CD8-positive, alpha-beta memory T cell (primary cell): ENCODE measurements at regions not wholly inside any gene's neighbourhood (a gene's known extent, or its start where the extent isn't known, plus 50 kb on each side); places are given as distances from the start of the nearest gene placed in this dataset.

Source experiments
- CTCF ChIA-PET: fragments of 350-600 bp; sonication (Branson Sonifier 250); formaldehyde crosslinking; loops from one replicate; lab custom pipeline; 2021; ENCODE audit warnings: antibody characterized with exemption; lab: Charles Lee
- POLR2A ChIA-PET: fragments of 350-600 bp; sonication (Branson Sonifier 250); formaldehyde crosslinking; loops from one replicate; lab custom pipeline; 2021; ENCODE audit warnings: antibody characterized with exemption; lab: Charles Lee
- DNase-seq, 5 donors: peaks; one replicate each; pipeline versions ENCODE4 v3.0.0 to v3.0.0-alpha.2; 2020 to 2022; ENCODE audit warnings: mixed read lengths in 1 of 5
- H3K27ac ChIP-seq: one replicate; pipeline ENCODE4 v1.7.0; 2013; ENCODE audit warnings: low read depth, mild to moderate bottlenecking, low read length, moderate library complexity
- H3K27me3 ChIP-seq: 2 replicates; pipeline ENCODE4 v1.7.0; 2013; ENCODE audit warnings: low read length, mild to moderate bottlenecking; ENCODE audit not compliant: insufficient read depth, poor library complexity, severe bottlenecking
- H3K36me3 ChIP-seq: 2 replicates; pipeline ENCODE4 v1.7.0; 2013; ENCODE audit warnings: mild to moderate bottlenecking, low read length, moderate library complexity; ENCODE audit not compliant: insufficient read depth
- H3K4me1 ChIP-seq: 2 replicates; pipeline ENCODE4 v1.7.0; 2013; ENCODE audit warnings: mild to moderate bottlenecking, low read length, moderate library complexity; ENCODE audit not compliant: insufficient read depth
- H3K4me3 ChIP-seq: 2 replicates; pipeline ENCODE4 v1.7.0; 2013; ENCODE audit warnings: mild to moderate bottlenecking, low read length
- H3K9me3 ChIP-seq: 2 replicates; pipeline ENCODE4 v1.7.0; 2013; ENCODE audit warnings: mild to moderate bottlenecking, low read length
- H3K27ac Mint-ChIP-seq, 8 donors: one replicate each; pipeline ENCODE4 v1.8.0; 2020 to 2021; ENCODE audit warnings: mixed read lengths in 8 of 8, mild to moderate bottlenecking in 6 of 8, inconsistent platforms in 3 of 8, moderate library complexity in 3 of 8
- H3K27me3 Mint-ChIP-seq, 2 donors: one replicate each; pipeline ENCODE4 v1.8.0; 2020 to 2021; ENCODE audit warnings: mixed read lengths in 2 of 2, mild to moderate bottlenecking in 1 of 2, moderate library complexity in 1 of 2
- H3K36me3 Mint-ChIP-seq, 3 donors: one replicate each; pipeline ENCODE4 v1.8.0; 2020 to 2021; ENCODE audit warnings: mixed read lengths in 3 of 3, inconsistent platforms in 1 of 3, mild to moderate bottlenecking in 1 of 3
- H3K4me1 Mint-ChIP-seq, 3 donors: one replicate each; pipeline ENCODE4 v1.8.0; 2020 to 2021; ENCODE audit warnings: mixed read lengths in 3 of 3, inconsistent platforms in 1 of 3, mild to moderate bottlenecking in 1 of 3
- H3K4me3 Mint-ChIP-seq, 7 donors: one replicate each; pipeline ENCODE4 v1.8.0; 2020 to 2021; ENCODE audit warnings: mixed read lengths in 7 of 7, mild to moderate bottlenecking in 6 of 7, moderate library complexity in 4 of 7, inconsistent platforms in 2 of 7
- H3K9me3 Mint-ChIP-seq, 5 donors: one replicate each; pipeline ENCODE4 v1.8.0; 2020 to 2022; ENCODE audit warnings: mixed read lengths in 5 of 5, mild to moderate bottlenecking in 3 of 5, moderate library complexity in 2 of 5, inconsistent platforms in 1 of 5

DNA sequence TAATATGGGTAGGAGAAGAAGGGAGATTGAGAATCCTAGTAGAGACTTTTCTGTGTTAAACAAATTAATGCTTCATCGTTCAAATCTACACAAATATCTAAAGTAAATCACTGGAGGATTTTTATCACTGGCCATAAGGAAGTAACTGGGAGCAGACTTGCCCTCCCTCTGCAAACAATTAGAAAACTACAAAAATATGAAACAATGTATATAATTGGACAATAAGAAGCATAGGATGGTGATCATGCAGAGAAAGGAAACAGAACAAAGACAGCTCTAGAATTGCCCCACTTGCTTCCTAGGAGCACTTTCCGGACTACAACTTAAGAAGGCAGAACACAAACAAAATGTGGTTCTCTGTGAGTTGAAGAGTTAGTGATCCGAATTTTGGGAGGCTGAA lies 452.7 kb upstream of the KLHL29 start:
- POLR2A ChIA-PET: no interaction called here
- no peak overlapping the region for H3K27ac Mint-ChIP-seq
- no peaks in the 10 kb centered on the region for H3K9me3 ChIP-seq

DNA sequence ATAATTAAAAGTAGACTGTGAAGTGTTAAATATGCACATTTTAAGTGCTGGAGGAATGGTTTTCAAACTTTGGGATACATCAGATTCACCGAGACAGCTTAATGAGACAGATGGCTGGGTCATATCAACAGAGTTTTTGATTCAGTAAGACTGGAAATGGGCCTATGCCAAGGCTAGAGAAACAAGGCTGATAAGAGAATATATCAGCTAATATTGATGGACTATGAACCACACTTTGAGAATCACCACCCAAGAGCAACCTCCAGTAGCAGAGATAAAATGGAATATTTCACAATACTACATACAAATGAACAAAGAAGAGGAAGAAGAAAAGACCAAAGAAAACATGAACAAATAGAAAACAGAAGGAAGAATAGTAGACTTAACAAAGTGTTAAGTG lies 450.2 kb upstream of the KLHL29 start:
- H3K27ac ChIP-seq: no peak overlapping the region
- DNase-seq: no peak
- no peaks in the 10 kb centered on the region for H3K27me3 ChIP-seq
- ChIA-PET CTCF (interaction anchor here (2.0 kb wide), 1 partner anchor 10 kb away, joined by 4 read pairs; no protein-coding TSS in a partner anchor), POLR2A (no interaction called here)
- Mint-ChIP-seq H3K27me3 (no peaks in the 10 kb centered on the region), H3K36me3 (no peaks in the 10 kb centered on the region), H3K27ac (no peak overlapping the region), H3K4me1 (no peaks in the 10 kb centered on the region), H3K4me3 (no peak overlapping the region), H3K9me3 (peaks cover 0 to 11% (median 0%) of the 10 kb centered on the region in 5 donors)
- H3K4me3 ChIP-seq: no peak overlapping the region
- H3K4me1 ChIP-seq: no peaks in the 10 kb centered on the region
- no peaks in the 10 kb centered on the region for H3K36me3 ChIP-seq
- H3K9me3 ChIP-seq: no peaks in the 10 kb centered on the region

More for the DNA sequence above, 452.7 kb upstream of the KLHL29 start:
- Histone ChIP-seq H3K27ac (no peak overlapping the region), H3K27me3 (no peaks in the 10 kb centered on the region), H3K4me3 (no peak overlapping the region), H3K36me3 (no peaks in the 10 kb centered on the region), H3K4me1 (no peaks in the 10 kb centered on the region)
- H3K27me3 Mint-ChIP-seq: no peaks in the 10 kb centered on the region
- CTCF ChIA-PET: no interaction called here
- DNase-seq: no peak
- peaks cover 0 to 8% (median 0%) of the 10 kb centered on the region in 5 donors for H3K9me3 Mint-ChIP-seq
- H3K4me1 Mint-ChIP-seq: no peaks in the 10 kb centered on the region
- H3K36me3 Mint-ChIP-seq: no peaks in the 10 kb centered on the region
- H3K4me3 Mint-ChIP-seq: no peak overlapping the region

GRCh38 chr2:22942441-22942840 lies 442.5 kb upstream of the KLHL29 start:
- ChIA-PET CTCF (no interaction called here), POLR2A (no interaction called here)
- no peaks in the 10 kb centered on the region for H3K36me3 Mint-ChIP-seq
- no peaks in the 10 kb centered on the region for H3K27me3 Mint-ChIP-seq
- H3K27ac Mint-ChIP-seq: peak overlapping the region in 1 of 8 donors; percentile 30
- H3K4me3 ChIP-seq: no peak overlapping the region
- no peak for DNase-seq
- no peaks in the 10 kb centered on the region for H3K9me3 ChIP-seq
- H3K27me3 ChIP-seq: no peaks in the 10 kb centered on the region
- H3K4me3 Mint-ChIP-seq: no peak overlapping the region
- no peaks in the 10 kb centered on the region for H3K4me1 ChIP-seq
- peaks cover 0 to 3% (median 0%) of the 10 kb centered on the region in 5 donors for H3K9me3 Mint-ChIP-seq
- H3K27ac ChIP-seq: no peak overlapping the region
- H3K36me3 ChIP-seq: no peaks in the 10 kb centered on the region
- no peaks in the 10 kb centered on the region for H3K4me1 Mint-ChIP-seq

- Mint-ChIP-seq H3K27me3 (peaks cover 0 to under 1% of the 10 kb centered on the region in 2 donors), H3K9me3 (peaks cover 0 to 7% (median 0%) of the 10 kb centered on the region in 5 donors), H3K4me1 (no peaks in the 10 kb centered on the region), H3K36me3 (no peaks in the 10 kb centered on the region), H3K27ac (no peak overlapping the region), H3K4me3 (no peak overlapping the region)
- Histone ChIP-seq H3K9me3 (no peaks in the 10 kb centered on the region), H3K27ac (no peak overlapping the region), H3K4me3 (no peak overlapping the region), H3K36me3 (no peaks in the 10 kb centered on the region), H3K4me1 (no peaks in the 10 kb centered on the region), H3K27me3 (no peaks in the 10 kb centered on the region)
- POLR2A ChIA-PET: no interaction called here
- CTCF ChIA-PET: no interaction called here
- DNase-seq: no peak
Observed at GRCh38 chr2:22944143-22944542, 440.8 kb upstream of the KLHL29 start.

DNA sequence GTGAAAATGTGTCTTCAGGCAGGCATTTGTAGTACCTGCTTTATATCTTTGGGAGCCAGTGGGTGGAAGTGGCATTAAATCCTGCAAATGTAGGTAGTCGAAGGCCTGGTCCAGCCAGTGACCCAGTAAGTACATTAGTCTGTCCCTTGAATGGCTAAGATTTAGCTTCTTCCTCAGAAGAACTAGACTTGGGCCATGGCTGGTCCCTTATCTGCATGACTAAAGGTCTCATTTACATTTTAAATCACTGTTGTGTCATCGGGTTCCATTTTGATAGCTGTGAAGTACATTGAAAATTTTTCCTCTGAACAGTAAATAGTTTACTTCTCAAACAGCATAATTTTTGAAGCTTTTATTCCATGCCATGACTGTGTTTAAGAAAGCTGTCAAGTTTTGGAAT lies 438.4 kb upstream of the KLHL29 start:
- CTCF ChIA-PET: no interaction called here
- Histone ChIP-seq H3K27me3 (no peaks in the 10 kb centered on the region), H3K4me3 (no peak overlapping the region), H3K27ac (no peak overlapping the region), H3K9me3 (no peaks in the 10 kb centered on the region), H3K4me1 (no peaks in the 10 kb centered on the region), H3K36me3 (no peaks in the 10 kb centered on the region)
- H3K9me3 Mint-ChIP-seq: peaks cover 0 to 7% (median 0%) of the 10 kb centered on the region in 5 donors
- H3K36me3 Mint-ChIP-seq: no peaks in the 10 kb centered on the region
- no peak overlapping the region for H3K4me3 Mint-ChIP-seq
- POLR2A ChIA-PET: no interaction called here
- no peak overlapping the region for H3K27ac Mint-ChIP-seq
- no peaks in the 10 kb centered on the region for H3K4me1 Mint-ChIP-seq
- peaks cover 0 to 1% of the 10 kb centered on the region in 2 donors for H3K27me3 Mint-ChIP-seq
- DNase-seq: no peak

DNA sequence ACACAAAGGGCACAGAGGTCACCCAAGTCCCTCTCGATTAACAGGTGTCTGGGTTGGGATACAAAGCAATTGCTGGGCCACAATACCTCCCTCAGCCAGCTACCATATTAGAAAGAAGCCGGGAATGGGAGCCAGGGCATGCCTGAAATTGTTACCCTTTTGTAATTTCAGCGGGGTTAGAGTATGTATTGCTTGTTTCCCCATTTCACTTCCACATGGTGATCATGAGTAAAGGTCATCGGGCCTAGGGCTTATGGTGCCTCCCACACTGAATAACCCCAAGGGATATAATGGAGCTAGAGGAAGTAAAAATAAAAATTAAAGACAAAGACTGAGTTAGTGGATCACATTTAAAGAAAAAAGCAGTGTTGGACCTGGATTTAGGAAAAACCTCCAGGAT lies 437.2 kb upstream of the KLHL29 start:
- H3K4me1 ChIP-seq: no peaks in the 10 kb centered on the region
- ChIA-PET CTCF (no interaction called here), POLR2A (no interaction called here)
- Mint-ChIP-seq H3K9me3 (peaks cover 0 to 7% (median 0%) of the 10 kb centered on the region in 5 donors), H3K36me3 (no peaks in the 10 kb centered on the region), H3K4me1 (no peaks in the 10 kb centered on the region), H3K27ac (no peak overlapping the region), H3K27me3 (peaks cover 0 to 1% of the 10 kb centered on the region in 2 donors), H3K4me3 (no peak overlapping the region)
- no peak for DNase-seq
- H3K9me3 ChIP-seq: no peaks in the 10 kb centered on the region
- no peak overlapping the region for H3K27ac ChIP-seq
- no peaks in the 10 kb centered on the region for H3K36me3 ChIP-seq
- H3K4me3 ChIP-seq: no peak overlapping the region
- H3K27me3 ChIP-seq: no peaks in the 10 kb centered on the region

DNA sequence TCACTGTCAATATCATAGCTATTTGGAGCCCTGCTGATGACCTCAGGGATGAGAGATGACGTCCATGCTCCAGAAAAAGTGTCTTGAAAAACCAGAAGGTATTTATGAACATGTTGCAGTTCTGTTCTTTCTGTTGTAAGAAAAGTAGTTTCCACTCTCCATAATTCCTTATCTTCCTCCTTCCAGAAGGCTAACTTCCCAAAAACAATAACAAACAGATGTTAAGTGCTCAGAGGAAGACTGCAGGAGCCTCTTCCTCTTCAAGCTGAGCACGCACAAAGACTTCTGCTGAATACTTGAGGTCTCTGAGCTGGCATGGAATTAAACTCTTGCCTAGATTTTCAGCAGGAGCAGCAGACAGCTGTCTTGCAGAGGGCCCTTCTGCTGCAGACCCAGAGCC lies 434.5 kb upstream of the KLHL29 start:
- DNase-seq: no peak
- no peaks in the 10 kb centered on the region for H3K9me3 ChIP-seq
- ChIA-PET CTCF (no interaction called here), POLR2A (no interaction called here)
- H3K4me1 ChIP-seq: no peaks in the 10 kb centered on the region
- Mint-ChIP-seq H3K9me3 (peaks cover 0 to 7% (median 2%) of the 10 kb centered on the region in 5 donors), H3K36me3 (no peaks in the 10 kb centered on the region), H3K4me3 (no peak overlapping the region), H3K4me1 (no peaks in the 10 kb centered on the region), H3K27me3 (peaks cover 0 to 1% of the 10 kb centered on the region in 2 donors), H3K27ac (peak overlapping the region in 1 of 8 donors; percentile 15)
- H3K27ac ChIP-seq: no peak overlapping the region
- no peak overlapping the region for H3K4me3 ChIP-seq
- H3K27me3 ChIP-seq: no peaks in the 10 kb centered on the region
- H3K36me3 ChIP-seq: no peaks in the 10 kb centered on the region

- Histone ChIP-seq H3K9me3 (no peaks in the 10 kb centered on the region), H3K27me3 (no peaks in the 10 kb centered on the region), H3K4me3 (no peak overlapping the region), H3K4me1 (no peaks in the 10 kb centered on the region), H3K27ac (no peak overlapping the region), H3K36me3 (no peaks in the 10 kb centered on the region)
- ChIA-PET CTCF (no interaction called here), POLR2A (no interaction called here)
- H3K27me3 Mint-ChIP-seq: peaks cover 0 to 1% of the 10 kb centered on the region in 2 donors
- no peak overlapping the region for H3K4me3 Mint-ChIP-seq
- DNase-seq: no peak
- no peaks in the 10 kb centered on the region for H3K36me3 Mint-ChIP-seq
- peak overlapping the region in 1 of 8 donors; percentile 40 for H3K27ac Mint-ChIP-seq
- no peaks in the 10 kb centered on the region for H3K4me1 Mint-ChIP-seq
- peaks cover 0 to 7% (median 3%) of the 10 kb centered on the region in 5 donors for H3K9me3 Mint-ChIP-seq
Observed at GRCh38 chr2:22952656-22953225, 432.2 kb upstream of the KLHL29 start.
